HepG2 (cell line): ENCODE measurements at regions not wholly inside any gene's neighbourhood (a gene's known extent, or its start where the extent isn't known, plus 50 kb on each side); places are given as distances from the start of the nearest gene placed in this dataset.

Experiments used
- ATAC-seq: fragments of 200-7000 bp; cut with Tn5 transposase; 3 replicates; pipeline ENCODE4 v1.9.1; 2020; ENCODE audit warnings: mild to moderate bottlenecking, moderate library complexity
- BruUV-seq: library from RNA; stranded (reverse); fragments of 400-500 nt; replicated peaks from 2 replicates; lab custom pipeline; 2021; lab: Mats Ljungman, UMichigan
- CTCF ChIA-PET: fragments of 300-600 bp; formaldehyde crosslinking; extraction: SDS; loops from one replicate; lab custom pipeline; 2021; ENCODE audit warnings: low total read pairs, inconsistent platforms, low intra/inter-chr PET ratio; lab: Yijun Ruan, JAX
- POLR2A ChIA-PET: fragments of 350-600 bp; sonication (Branson Sonifier 250); formaldehyde crosslinking; loops from one replicate; lab custom pipeline; 2020; ENCODE audit warnings: antibody characterized with exemption, inconsistent platforms; lab: Yijun Ruan, JAX
- DNase-seq: peaks from one replicate; pipeline ENCODE4 v3.0.0-alpha.2; 2015; ENCODE audit warnings: low spot score
- FAIRE-seq: peaks from 3 replicates; lab custom pipeline; 2011; peaks lifted over from hg19 to GRCh38; lab: Jason Lieb, UNC
- H2AFZ ChIP-seq: one replicate; pipeline ENCODE4 v1.6.1; 2011; ENCODE audit warnings: low read length, inconsistent platforms
- H3K27ac ChIP-seq: fragments of 300-600 bp; 3 replicates; pipeline ENCODE4 v1.8.0; 2011; ENCODE audit warnings: mixed run types, mild to moderate bottlenecking, mixed read lengths, low read length, inconsistent platforms; ENCODE audit not compliant: insufficient read depth; ENCODE audit errors: extremely low read length
- H3K27me3 ChIP-seq, 2 experiments: fragments of 200-600 bp in 1 of 2; 2 replicates in 1 of 2; 3 replicates in 1 of 2; pipeline versions ENCODE4 v1.6.0 to v1.8.0; 2011; ENCODE audit warnings: low read length in 2 of 2, mild to moderate bottlenecking in 2 of 2, moderate library complexity in 2 of 2, inconsistent platforms in 1 of 2; ENCODE audit not compliant: insufficient read depth in 2 of 2, control insufficient read depth in 1 of 2
- H3K36me3 ChIP-seq, 2 experiments: fragments of 200-600 bp in 1 of 2; replicated peaks in 1 of 2; 2 replicates in 1 of 2; 3 replicates in 1 of 2; pipeline versions ENCODE4 v1.5.1 to v1.8.0; 2011; ENCODE audit warnings: low read length in 2 of 2, inconsistent platforms in 1 of 2; ENCODE audit not compliant: insufficient read depth in 2 of 2, control insufficient read depth in 1 of 2
- H3K4me1 ChIP-seq: 2 replicates; pipeline ENCODE4 v1.5.1; 2012; ENCODE audit warnings: low read length, inconsistent platforms; ENCODE audit not compliant: insufficient read depth
- H3K4me2 ChIP-seq: 2 replicates; pipeline ENCODE4 v1.6.0; 2011; ENCODE audit warnings: low read depth, low read length, inconsistent platforms
- H3K4me3 ChIP-seq, 3 experiments: fragments of 200-600 bp in 1 of 3; sonication (generic), shearing (Covaris generic) in 1 of 3; replicated peaks in 1 of 3; 2 replicates each; pipeline ENCODE4 v1.5.1; 2011 to 2016; ENCODE audit warnings: low read length in 3 of 3, inconsistent platforms in 2 of 3, low read depth in 2 of 3, mild to moderate bottlenecking in 2 of 3, control low read depth in 1 of 3, mixed read lengths in 1 of 3; ENCODE audit not compliant: insufficient read depth in 1 of 3
- H3K79me2 ChIP-seq: one replicate; pipeline ENCODE4 v1.6.1; 2011; ENCODE audit warnings: low read length, inconsistent platforms; ENCODE audit not compliant: insufficient read depth
- H3K9ac ChIP-seq: 2 replicates; pipeline ENCODE4 v1.6.0; 2011; ENCODE audit warnings: mild to moderate bottlenecking, low read depth, low read length, inconsistent platforms; ENCODE audit not compliant: insufficient read depth
- H3K9me3 ChIP-seq: 2 replicates; pipeline ENCODE4 v1.5.1; 2012; ENCODE audit warnings: mild to moderate bottlenecking, low read length
- H4K20me1 ChIP-seq: 2 replicates; pipeline ENCODE4 v1.6.0; 2011; ENCODE audit warnings: inconsistent platforms, mild to moderate bottlenecking, low read length, moderate library complexity; ENCODE audit not compliant: insufficient read depth
- NFE2L1 ChIP-seq: sonication (generic); formaldehyde crosslinking; IDR thresholded peaks from 2 replicates; pipeline ENCODE4 v1.4.0; 2020; ENCODE audit warnings: missing genetic modification reagents, mild to moderate bottlenecking, borderline replicate concordance
- ZKSCAN8 ChIP-seq: IDR thresholded peaks from 2 replicates; pipeline ENCODE4 v1.6.1; 2016; ENCODE audit warnings: borderline replicate concordance, missing genetic modification reagents, missing compliant biosample characterization
- ZNF280D ChIP-seq: sonication (generic); formaldehyde crosslinking; IDR thresholded peaks from 2 replicates; pipeline ENCODE4 v1.5.1; 2020; ENCODE audit warnings: mild to moderate bottlenecking, missing genetic modification reagents
- WGBS: methylation state at CpG from one replicate; pipeline ENCODE4 v1.1.6; 2017; ENCODE audit warnings: low lambda C conversion rate; 5-methylcytosine and 5-hydroxymethylcytosine counted together
- in situ Hi-C: cut with HindIII; loops from 2 replicates; pipeline ENCODE4 v1.10.0; 2017; ENCODE audit warnings: low pct_unique_long_range_greater_than_20kb; ENCODE audit not compliant: extremely low pct_ligation_motif_present
- intact Hi-C: fragments of 100-400 bp; cut with micrococcal nuclease; formaldehyde crosslinking; loops from one replicate; pipeline ENCODE4 v1.10.0; 2022; ENCODE audit not compliant: unreplicated experiment

GRCh38 chr3:157738441-157738840 is 235.2 kb upstream of the VEPH1 start:
- no TSS peak for BruUV-seq
- FAIRE-seq: no peak

More at GRCh38 chr3:157738441-157738840, 235.2 kb upstream of the VEPH1 start:
- ATAC-seq (no peak), DNase-seq (no peak)
- no peak overlapping the region for H3K4me2 ChIP-seq
- H3K27me3 ChIP-seq: no peaks in the 10 kb centered on the region
- no peaks in the 10 kb centered on the region for H3K4me1 ChIP-seq
- intact Hi-C loops (no loop called here), in situ Hi-C loops (no loop called here)
- no peaks in the 10 kb centered on the region for H3K9me3 ChIP-seq
- H3K36me3 ChIP-seq: no peaks in the 10 kb centered on the region
- CTCF ChIA-PET: no interaction called here
- no peak overlapping the region for H3K9ac ChIP-seq
- no peak overlapping the region for H3K27ac ChIP-seq
- TF ChIP-seq ZKSCAN8 (CRISPR knock-in tag) (no peak), NFE2L1 (no peak), ZNF280D (CRISPR knock-in tag) (no peak)
- no peaks in the 10 kb centered on the region for H3K79me2 ChIP-seq
- H4K20me1 ChIP-seq: no peaks in the 10 kb centered on the region
- POLR2A ChIA-PET: no interaction called here
- H2AFZ ChIP-seq: no peak overlapping the region
- H3K4me3 ChIP-seq: no peak overlapping the region
- 1% methylated on average over 5 of the region's 5 CpGs for WGBS
